Right atrium auricular region (tissue), 2 donors: ENCODE measurements at regions not wholly inside any gene's neighbourhood (a gene's known extent, or its start where the extent isn't known, plus 50 kb on each side); places are given as distances from the start of the nearest gene placed in this dataset.

Experiments used
- DNase-seq: peaks from one replicate; pipeline ENCODE4 v3.0.0-alpha.2; 2019; ENCODE audit warnings: low spot score
- H3K27ac ChIP-seq, 2 donors: fragments of 200-600 bp; sonication (generic); 1 replicate in 1 of 2; 2 replicates in 1 of 2; pipeline ENCODE4 v1.5.1; 2016 to 2019
- H3K27me3 ChIP-seq, 2 donors: fragments of 200-600 bp; sonication (generic); one replicate each; pipeline versions ENCODE4 v1.5.1 to v1.6.0; 2017 to 2019
- H3K36me3 ChIP-seq: fragments of 200-600 bp; sonication (generic); one replicate; pipeline ENCODE4 v1.5.1; 2016
- H3K4me1 ChIP-seq, 2 donors: fragments of 200-600 bp; sonication (generic); one replicate each; pipeline versions ENCODE4 v1.5.1 to v1.6.0; 2017 to 2019
- H3K4me3 ChIP-seq, 2 donors: fragments of 200-600 bp; sonication (generic); 1 replicate in 1 of 2; 2 replicates in 1 of 2; pipeline ENCODE4 v1.5.1; 2017 to 2019; ENCODE audit warnings: mild to moderate bottlenecking in 1 of 2, moderate library complexity in 1 of 2
- H3K9me3 ChIP-seq, 2 donors: fragments of 200-600 bp; sonication (generic); one replicate each; pipeline ENCODE4 v1.5.1; 2019
- TF ChIP-seq, protein P1 (sequence below), 2 donors: fragments of 200-600 bp; sonication (generic); IDR thresholded peaks; one replicate each; pipeline ENCODE4 v1.5.1; 2019; ENCODE audit warnings: antibody characterized with exemption in 2 of 2

DNA sequence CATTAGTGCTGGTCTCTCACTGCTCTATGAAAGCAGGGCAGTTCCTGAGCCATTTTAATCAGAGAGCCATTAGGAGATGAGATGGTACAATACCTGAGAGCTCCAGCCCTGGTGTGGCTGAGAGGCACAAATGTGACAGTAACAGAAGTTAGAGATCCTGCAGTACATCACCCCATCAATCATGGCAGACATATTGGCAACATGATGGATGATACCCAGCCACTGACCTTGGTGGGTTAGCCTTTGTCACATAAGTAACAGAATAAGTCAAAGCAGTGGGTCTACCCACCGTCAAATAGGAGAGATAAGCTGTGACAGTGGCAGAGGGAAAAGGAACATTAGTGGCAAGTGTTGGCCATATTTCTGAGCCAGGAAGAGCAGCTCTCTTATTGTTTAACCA is 53.3 kb upstream of the NXPH1 start:
- TF ChIP-seq, protein P1, sequence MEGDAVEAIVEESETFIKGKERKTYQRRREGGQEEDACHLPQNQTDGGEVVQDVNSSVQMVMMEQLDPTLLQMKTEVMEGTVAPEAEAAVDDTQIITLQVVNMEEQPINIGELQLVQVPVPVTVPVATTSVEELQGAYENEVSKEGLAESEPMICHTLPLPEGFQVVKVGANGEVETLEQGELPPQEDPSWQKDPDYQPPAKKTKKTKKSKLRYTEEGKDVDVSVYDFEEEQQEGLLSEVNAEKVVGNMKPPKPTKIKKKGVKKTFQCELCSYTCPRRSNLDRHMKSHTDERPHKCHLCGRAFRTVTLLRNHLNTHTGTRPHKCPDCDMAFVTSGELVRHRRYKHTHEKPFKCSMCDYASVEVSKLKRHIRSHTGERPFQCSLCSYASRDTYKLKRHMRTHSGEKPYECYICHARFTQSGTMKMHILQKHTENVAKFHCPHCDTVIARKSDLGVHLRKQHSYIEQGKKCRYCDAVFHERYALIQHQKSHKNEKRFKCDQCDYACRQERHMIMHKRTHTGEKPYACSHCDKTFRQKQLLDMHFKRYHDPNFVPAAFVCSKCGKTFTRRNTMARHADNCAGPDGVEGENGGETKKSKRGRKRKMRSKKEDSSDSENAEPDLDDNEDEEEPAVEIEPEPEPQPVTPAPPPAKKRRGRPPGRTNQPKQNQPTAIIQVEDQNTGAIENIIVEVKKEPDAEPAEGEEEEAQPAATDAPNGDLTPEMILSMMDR (IDR thresholded peaks at IDR 0.05) = no peak
- Histone ChIP-seq H3K27ac (no peak overlapping the region), H3K4me1 (no peaks in the 10 kb centered on the region), H3K36me3 (no peaks in the 10 kb centered on the region), H3K27me3 (no peaks in the 10 kb centered on the region), H3K9me3 (no peaks in the 10 kb centered on the region), H3K4me3 (no peak overlapping the region)
- no peak for DNase-seq

DNA sequence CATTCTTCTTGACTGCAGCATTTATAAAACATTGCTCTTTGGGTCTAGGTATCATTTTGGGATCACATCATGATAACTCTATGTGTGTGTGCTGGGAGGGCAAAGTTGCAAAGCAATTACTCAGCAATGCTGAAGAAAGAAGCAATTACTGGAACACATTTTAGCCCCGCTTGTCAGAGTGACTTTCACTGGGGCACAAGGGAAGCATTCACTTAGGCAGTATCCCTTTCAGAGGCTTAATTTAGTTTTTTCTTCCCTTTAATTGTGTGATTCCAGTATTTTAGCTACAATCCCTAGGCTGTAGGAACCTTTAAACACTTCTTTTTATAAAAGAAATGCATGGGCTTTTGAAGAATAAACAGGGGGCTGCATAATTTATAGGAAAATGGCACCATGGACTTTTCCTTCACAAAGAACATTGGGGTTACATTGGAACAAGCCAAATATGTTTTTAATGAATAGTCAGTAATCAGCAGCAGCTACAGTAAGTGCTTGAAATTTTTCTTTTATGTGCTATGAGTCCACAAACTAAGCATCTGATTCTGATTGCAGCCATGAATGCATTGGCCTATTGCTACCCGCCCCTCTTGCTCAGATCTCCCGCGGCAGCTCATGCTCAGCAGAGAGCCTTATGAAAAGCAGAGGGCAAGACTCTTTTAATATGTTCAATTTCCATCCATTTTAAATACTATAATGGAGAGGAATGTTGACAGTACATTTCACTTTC is 51.2 kb upstream of the NXPH1 start:
- TF ChIP-seq, protein P1 (IDR thresholded peaks at IDR 0.05) = no peak
- H3K36me3 ChIP-seq = no peaks in the 10 kb centered on the region

More for the DNA sequence above, 51.2 kb upstream of the NXPH1 start:
- H3K4me3 ChIP-seq = no peak overlapping the region
- H3K4me1 ChIP-seq = peaks cover 0 to under 1% of the 10 kb centered on the region in 2 donors
- no peak overlapping the region for H3K27ac ChIP-seq
- H3K27me3 ChIP-seq = no peaks in the 10 kb centered on the region
- no peaks in the 10 kb centered on the region for H3K9me3 ChIP-seq
- DNase-seq = no peak
